Right renal pelvis (tissue), 4 donors: ENCODE measurements at regions not wholly inside any gene's neighbourhood (a gene's known extent, or its start where the extent isn't known, plus 50 kb on each side); places are given as distances from the start of the nearest gene placed in this dataset.

ENCODE experiments used
- DNase-seq, 4 donors: peaks; one replicate each; pipeline ENCODE4 v3.0.0-alpha.2; 2013; ENCODE audit warnings: low read depth in 4 of 4, low spot score in 3 of 4, missing footprints in 1 of 4

- no peak for DNase-seq
Observed at GRCh38 chr2:576292-576691, 100.9 kb downstream of the TMEM18 start.

GRCh38 chr2:575727-576236, 101.4 kb downstream of the TMEM18 start:
- no peak for DNase-seq

GRCh38 chr2:575030-575726, 102.0 kb downstream of the TMEM18 start:
- DNase-seq: no peak

GRCh38 chr2:573805-574392, 103.3 kb downstream of the TMEM18 start:
- no peak for DNase-seq

GRCh38 chr2:573025-573424, 104.2 kb downstream of the TMEM18 start:
- DNase-seq: no peak

GRCh38 chr2:569681-570080, 107.5 kb downstream of the TMEM18 start:
- no peak for DNase-seq

GRCh38 chr2:568639-569235, 108.5 kb downstream of the TMEM18 start:
- DNase-seq: no peak

- no peak for DNase-seq
Observed at GRCh38 chr2:567865-568638, 109.2 kb downstream of the TMEM18 start.

GRCh38 chr2:567496-567864, 109.7 kb downstream of the TMEM18 start:
- no peak for DNase-seq

GRCh38 chr2:566379-567313, 110.6 kb downstream of the TMEM18 start:
- no peak for DNase-seq

- DNase-seq: no peak
Observed at GRCh38 chr2:564471-565181, 112.6 kb downstream of the TMEM18 start.

GRCh38 chr2:563512-563911, 113.7 kb downstream of the TMEM18 start:
- no peak for DNase-seq

- no peak for DNase-seq
Observed at GRCh38 chr2:562391-563364, 114.5 kb downstream of the TMEM18 start.

GRCh38 chr2:558879-559278, 118.3 kb downstream of the TMEM18 start:
- DNase-seq: no peak

GRCh38 chr2:558302-558642, 118.9 kb downstream of the TMEM18 start:
- no peak for DNase-seq

- no peak for DNase-seq
Observed at GRCh38 chr2:557635-558301, 119.4 kb downstream of the TMEM18 start.

- no peak for DNase-seq
Observed at GRCh38 chr2:556485-556884, 120.7 kb downstream of the TMEM18 start.
